IPS DF 6.9 (cell line): ENCODE measurements at regions not wholly inside any gene's neighbourhood (a gene's known extent, or its start where the extent isn't known, plus 50 kb on each side); places are given as distances from the start of the nearest gene placed in this dataset.

Source experiments
- DNase-seq: peaks from one replicate; pipeline ENCODE4 v3.0.0-alpha.2; 2013; ENCODE audit warnings: low read depth, low spot score
- H3K27ac ChIP-seq: one replicate; pipeline ENCODE4 v1.5.1; 2013; ENCODE audit warnings: low read length, control low read depth
- H3K27me3 ChIP-seq: 2 replicates; pipeline ENCODE4 v1.6.1; 2013; ENCODE audit warnings: mild to moderate bottlenecking, low read length; ENCODE audit not compliant: control insufficient read depth, insufficient read depth
- H3K36me3 ChIP-seq: 2 replicates; pipeline ENCODE4 v1.6.1; 2013; ENCODE audit warnings: low read length; ENCODE audit not compliant: control insufficient read depth, insufficient read depth
- H3K4me1 ChIP-seq: 2 replicates; pipeline ENCODE4 v1.6.1; 2013; ENCODE audit warnings: low read length; ENCODE audit not compliant: control insufficient read depth, insufficient read depth
- H3K4me3 ChIP-seq: 2 replicates; pipeline ENCODE4 v1.5.1; 2013; ENCODE audit warnings: mild to moderate bottlenecking, low read length
- H3K9me3 ChIP-seq: 2 replicates; pipeline ENCODE4 v1.6.1; 2013; ENCODE audit warnings: low read length, inconsistent platforms; ENCODE audit not compliant: control insufficient read depth, insufficient read depth
- WGBS: extraction: QIAGEN DNeasy Blood & Tissue Kit; methylation state at CpG from one replicate; pipeline ENCODE4 v1.1.7; 2013; ENCODE audit warnings: mixed read lengths, missing lambda C conversion rate; ENCODE audit not compliant: insufficient read length, insufficient coverage; 5-methylcytosine and 5-hydroxymethylcytosine counted together

GRCh38 chr5:111582451-111582850 lies 70.1 kb upstream of the STARD4 start:
- WGBS = no CpG with 5 or more reads among the region's 1 CpG
- Histone ChIP-seq H3K4me3 (no peak overlapping the region), H3K27ac (no peak overlapping the region)

GRCh38 chr5:111580956-111581355 lies 68.6 kb upstream of the STARD4 start:
- Histone ChIP-seq H3K4me3 (no peak overlapping the region), H3K4me1 (peaks cover 1% of the 10 kb centered on the region; the same call in 1 of the 2 replicates), H3K36me3 (no peaks in the 10 kb centered on the region), H3K27me3 (no peaks in the 10 kb centered on the region), H3K27ac (no peak overlapping the region), H3K9me3 (no peaks in the 10 kb centered on the region)
- DNase-seq = no peak

More at GRCh38 chr5:111582451-111582850, 70.1 kb upstream of the STARD4 start:
- Histone ChIP-seq H3K36me3 (no peaks in the 10 kb centered on the region), H3K4me1 (peaks cover 1% of the 10 kb centered on the region; the same call in 1 of the 2 replicates), H3K9me3 (no peaks in the 10 kb centered on the region), H3K27me3 (no peaks in the 10 kb centered on the region)
- DNase-seq = no peak

- no peak for DNase-seq
- no peaks in the 10 kb centered on the region for H3K4me1 ChIP-seq
- no peaks in the 10 kb centered on the region for H3K27me3 ChIP-seq
- no peak overlapping the region for H3K4me3 ChIP-seq
- WGBS = no CpG with 5 or more reads among the region's 2 CpGs
- no peaks in the 10 kb centered on the region for H3K36me3 ChIP-seq
- no peaks in the 10 kb centered on the region for H3K9me3 ChIP-seq
- H3K27ac ChIP-seq = no peak overlapping the region
Measured at GRCh38 chr5:111574311-111574710, 62.0 kb upstream of the STARD4 start.

- no peak for DNase-seq
- Histone ChIP-seq H3K4me1 (no peaks in the 10 kb centered on the region), H3K36me3 (no peaks in the 10 kb centered on the region), H3K27me3 (no peaks in the 10 kb centered on the region), H3K27ac (no peak overlapping the region), H3K9me3 (no peaks in the 10 kb centered on the region), H3K4me3 (no peak overlapping the region)
- no CpG with 5 or more reads among the region's 5 CpGs for WGBS
Measured at GRCh38 chr5:111572561-111572960, 60.2 kb upstream of the STARD4 start.

GRCh38 chr5:111563031-111563822 lies 50.9 kb upstream of the STARD4 start:
- Histone ChIP-seq H3K4me3 (no peak overlapping the region), H3K27ac (no peak overlapping the region), H3K27me3 (no peaks in the 10 kb centered on the region), H3K9me3 (no peaks in the 10 kb centered on the region), H3K36me3 (no peaks in the 10 kb centered on the region), H3K4me1 (no peaks in the 10 kb centered on the region; the same call in 1 of the 2 replicates)
- no CpG with 5 or more reads among the region's 6 CpGs for WGBS
- DNase-seq = no peak

GRCh38 chr5:111562561-111562960 lies 50.2 kb upstream of the STARD4 start:
- no peaks in the 10 kb centered on the region; the same call in 1 of the 2 replicates for H3K4me1 ChIP-seq
- DNase-seq = no peak
- no peaks in the 10 kb centered on the region for H3K9me3 ChIP-seq
- H3K27me3 ChIP-seq = no peaks in the 10 kb centered on the region
- no peaks in the 10 kb centered on the region for H3K36me3 ChIP-seq
- no peak overlapping the region for H3K4me3 ChIP-seq
- no peak overlapping the region for H3K27ac ChIP-seq
- no CpG with 5 or more reads among the region's 3 CpGs for WGBS
